H7 (cell line): ENCODE measurements at regions not wholly inside any gene's neighbourhood (a gene's known extent, or its start where the extent isn't known, plus 50 kb on each side); places are given as distances from the start of the nearest gene placed in this dataset.
A peak's percentile ranks its signal among the peaks of the same experiment; 100 is the strongest.

Source experiments
- DNase-seq: peaks from one replicate; pipeline ENCODE4 v3.0.0; 2012
- H3K27me3 ChIP-seq: 2 replicates; pipeline ENCODE4 v1.6.0; 2011; ENCODE audit warnings: mild to moderate bottlenecking, low read length; ENCODE audit not compliant: control insufficient read depth, insufficient read depth
- H3K36me3 ChIP-seq: replicated peaks from 2 replicates; pipeline ENCODE4 v1.5.1; 2011; ENCODE audit warnings: low read length; ENCODE audit not compliant: control insufficient read depth, insufficient read depth
- H3K4me3 ChIP-seq: 2 replicates; pipeline ENCODE4 v1.5.1; 2011; ENCODE audit warnings: low read depth, mild to moderate bottlenecking, control low read depth, low read length, moderate library complexity; ENCODE audit not compliant: insufficient read depth

GRCh38 chr3:194738254-194739093 is 52.8 kb downstream of the FAM43A start:
- no peaks in the 10 kb centered on the region; the same call in none of the 2 replicates for H3K27me3 ChIP-seq
- no peak for DNase-seq
- H3K36me3 ChIP-seq, result no peaks in the 10 kb centered on the region
- H3K4me3 ChIP-seq, result no peak overlapping the region

- no peaks in the 10 kb centered on the region; the same call in none of the 2 replicates for H3K27me3 ChIP-seq
- no peaks in the 10 kb centered on the region for H3K36me3 ChIP-seq
- H3K4me3 ChIP-seq, result no peak overlapping the region
- DNase-seq, result no peak
Observed at GRCh38 chr3:194739498-194740284, 54.0 kb downstream of the FAM43A start.

GRCh38 chr3:194740859-194741491 is 55.3 kb downstream of the FAM43A start:
- Histone ChIP-seq H3K36me3 (no peaks in the 10 kb centered on the region), H3K27me3 (no peaks in the 10 kb centered on the region; the same call in none of the 2 replicates), H3K4me3 (no peak overlapping the region)
- DNase-seq, result peak; percentile 58

DNA sequence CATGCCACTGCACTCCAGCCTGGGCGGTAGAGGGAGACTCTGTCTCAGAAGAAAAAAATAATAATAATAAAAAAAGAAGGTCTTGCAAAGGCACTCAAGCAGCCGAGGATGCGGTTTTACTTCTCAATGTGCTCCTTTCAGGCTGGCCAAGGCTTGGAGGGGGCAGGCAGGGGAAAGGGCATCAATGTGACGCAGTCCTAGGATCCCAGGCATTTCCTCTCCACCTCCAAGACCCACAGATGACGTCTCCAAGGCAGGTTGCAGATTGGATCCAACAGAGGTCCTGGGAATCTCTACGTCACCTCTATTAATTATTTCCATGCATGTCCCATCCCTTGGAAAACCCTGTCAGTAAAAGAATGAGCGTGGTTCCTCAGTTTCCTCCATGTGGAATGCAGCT is 56.2 kb downstream of the FAM43A start:
- DNase-seq, result no peak
- H3K27me3 ChIP-seq, result no peaks in the 10 kb centered on the region; the same call in none of the 2 replicates
- H3K4me3 ChIP-seq, result no peak overlapping the region
- no peaks in the 10 kb centered on the region for H3K36me3 ChIP-seq

GRCh38 chr3:194744826-194745225 is 59.1 kb downstream of the FAM43A start:
- no peaks in the 10 kb centered on the region for H3K36me3 ChIP-seq

GRCh38 chr3:194745422-194746184 is 59.9 kb downstream of the FAM43A start:
- H3K27me3 ChIP-seq, result no peaks in the 10 kb centered on the region
- no peaks in the 10 kb centered on the region for H3K36me3 ChIP-seq
- no peak for DNase-seq
- H3K4me3 ChIP-seq, result no peak overlapping the region

More at GRCh38 chr3:194744826-194745225, 59.1 kb downstream of the FAM43A start:
- DNase-seq, result no peak
- Histone ChIP-seq H3K27me3 (no peaks in the 10 kb centered on the region), H3K4me3 (no peak overlapping the region)

GRCh38 chr3:194748225-194748624 is 62.5 kb downstream of the FAM43A start:
- no peak overlapping the region for H3K4me3 ChIP-seq
- peak; percentile 56 for DNase-seq

DNA sequence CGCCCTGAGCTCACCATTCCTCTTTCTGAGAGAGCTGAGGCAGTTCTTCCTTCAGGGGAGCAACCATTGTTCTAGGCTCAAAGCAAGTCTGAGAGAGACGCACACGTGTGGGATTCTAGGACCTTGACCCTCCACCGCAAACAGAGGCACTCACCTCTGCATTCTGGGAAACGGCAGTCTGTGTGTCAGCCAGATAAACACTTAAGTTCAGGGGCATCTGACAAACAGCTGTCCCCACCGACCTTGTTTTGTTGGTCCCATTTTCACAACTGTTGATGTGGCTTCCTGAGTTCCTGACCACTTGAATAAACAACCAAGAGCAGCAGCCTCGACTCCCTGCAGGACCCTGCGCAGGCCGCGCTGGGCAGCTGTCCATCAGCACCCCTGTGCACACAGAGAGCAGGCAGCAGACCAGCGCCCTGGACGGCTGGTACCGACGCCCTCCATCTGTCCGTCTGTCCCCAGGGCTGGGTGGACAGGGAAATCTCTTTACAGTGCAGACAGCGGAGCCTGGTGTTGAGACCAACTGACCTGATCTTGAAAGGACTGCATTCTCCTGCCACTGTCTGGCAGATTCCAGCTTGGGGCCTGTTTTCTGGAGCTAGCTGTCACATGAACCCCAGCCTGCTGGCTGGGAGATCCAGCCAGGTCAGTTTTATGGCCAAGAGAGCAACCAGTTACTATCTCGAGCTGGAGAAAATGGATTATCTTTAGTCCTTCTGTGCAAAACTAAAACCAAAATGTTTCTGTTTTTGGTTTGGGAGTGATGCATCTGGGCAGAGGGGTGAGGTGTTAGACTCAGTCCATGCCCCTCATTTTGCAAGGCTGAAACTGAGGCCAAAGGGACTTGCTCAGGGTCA is 64.2 kb downstream of the FAM43A start:
- H3K4me3 ChIP-seq, result no peak overlapping the region
- no peaks in the 10 kb centered on the region for H3K27me3 ChIP-seq
- peak; percentile 52 for DNase-seq
- H3K36me3 ChIP-seq, result no peaks in the 10 kb centered on the region

More at GRCh38 chr3:194748225-194748624, 62.5 kb downstream of the FAM43A start:
- Histone ChIP-seq H3K36me3 (no peaks in the 10 kb centered on the region), H3K27me3 (no peaks in the 10 kb centered on the region)

DNA sequence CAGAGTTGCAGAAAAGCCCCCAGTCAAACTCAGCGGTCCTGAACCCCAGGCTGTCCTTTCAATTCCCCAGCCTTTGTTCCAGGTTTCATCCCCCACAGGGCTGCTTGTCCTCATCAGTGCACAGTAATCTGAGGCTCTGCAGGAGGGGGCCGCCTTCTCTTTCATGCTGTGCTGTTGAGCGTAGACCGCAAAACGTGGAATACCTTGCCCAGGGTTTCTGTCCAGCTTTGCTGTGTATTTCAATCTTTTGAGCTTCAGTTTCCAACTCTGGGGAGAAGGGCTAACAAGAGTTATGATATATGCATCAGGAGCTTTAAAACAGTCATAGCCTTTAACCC is 64.8 kb downstream of the FAM43A start:
- H3K4me3 ChIP-seq, result no peak overlapping the region
- no peaks in the 10 kb centered on the region for H3K36me3 ChIP-seq
- DNase-seq, result peak; percentile 72
- H3K27me3 ChIP-seq, result no peaks in the 10 kb centered on the region

DNA sequence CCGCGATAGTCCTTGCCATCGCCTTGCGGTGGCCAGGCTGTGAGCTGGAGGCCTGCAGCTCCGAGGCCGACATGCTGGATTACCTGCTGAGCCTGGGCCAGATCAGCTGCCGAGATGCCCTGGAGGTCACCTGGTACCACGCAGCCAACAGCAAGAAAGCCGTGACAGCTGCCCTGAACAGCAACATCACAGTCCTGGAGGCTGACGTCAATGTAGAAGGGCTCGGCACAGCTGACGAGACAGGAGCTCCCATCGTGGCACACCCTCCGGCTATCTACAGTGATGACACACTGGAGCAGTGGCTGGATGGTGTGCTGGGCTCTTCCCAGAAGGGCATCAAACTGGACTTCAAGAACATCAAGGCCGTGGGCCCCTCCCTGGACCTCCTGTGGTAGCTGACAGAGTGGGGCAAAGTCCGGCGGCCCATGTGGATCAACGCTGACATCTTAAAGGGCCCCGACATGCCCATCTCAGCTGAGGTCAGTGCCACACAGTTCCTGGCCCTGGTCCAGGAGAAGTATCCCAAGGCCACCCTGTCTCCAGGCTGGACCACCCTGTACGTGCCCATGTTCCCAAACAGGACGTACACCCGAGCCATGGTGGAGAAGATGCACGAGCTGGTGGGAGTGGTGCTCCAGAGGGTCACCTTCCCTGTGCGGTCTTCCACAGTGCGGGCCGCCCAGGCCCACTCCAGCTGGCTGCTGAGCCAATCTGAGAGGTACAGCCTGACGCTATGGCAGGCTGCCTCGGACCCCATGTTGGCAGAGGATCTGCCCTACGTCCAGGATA is 70.2 kb downstream of the FAM43A start:
- no peaks in the 10 kb centered on the region for H3K27me3 ChIP-seq
- no peak for DNase-seq
- H3K36me3 ChIP-seq, result no peaks in the 10 kb centered on the region
- no peak overlapping the region for H3K4me3 ChIP-seq

DNA sequence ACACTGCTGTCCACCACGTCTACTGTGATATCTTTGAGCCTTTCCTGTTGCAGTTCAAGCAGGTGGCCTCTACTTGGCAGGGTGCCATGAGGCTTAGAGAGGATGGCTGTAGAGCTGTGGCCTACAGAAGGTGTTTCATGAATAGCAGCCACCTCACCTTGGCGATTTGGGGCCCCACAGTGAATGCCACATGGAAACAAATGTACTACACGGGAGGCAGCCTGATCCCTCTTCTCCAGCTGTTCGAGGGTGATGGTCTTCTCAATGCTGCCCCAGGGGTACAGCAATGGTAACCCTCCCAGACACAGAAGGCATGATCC is 70.7 kb downstream of the FAM43A start:
- DNase-seq, result no peak
- Histone ChIP-seq H3K27me3 (no peaks in the 10 kb centered on the region), H3K36me3 (no peaks in the 10 kb centered on the region), H3K4me3 (no peak overlapping the region)

GRCh38 chr3:194756791-194757325 is 71.2 kb downstream of the FAM43A start:
- H3K4me3 ChIP-seq, result no peak overlapping the region
- H3K27me3 ChIP-seq, result no peaks in the 10 kb centered on the region
- no peak for DNase-seq
- H3K36me3 ChIP-seq, result no peaks in the 10 kb centered on the region

- H3K36me3 ChIP-seq, result no peaks in the 10 kb centered on the region
- no peak for DNase-seq
- no peak overlapping the region for H3K4me3 ChIP-seq
- no peaks in the 10 kb centered on the region for H3K27me3 ChIP-seq
Observed at GRCh38 chr3:194757647-194758061, 72.0 kb downstream of the FAM43A start.
